HG02938 (cell line): ENCODE measurements at regions not wholly inside any gene's neighbourhood (a gene's known extent, or its start where the extent isn't known, plus 50 kb on each side); places are given as distances from the start of the nearest gene placed in this dataset.

Experiments used
- ATAC-seq: cut with Tn5 transposase; IDR thresholded peaks from one replicate; pipeline ENCODE4 v1.9.1; 2021; ENCODE audit warnings: mild to moderate bottlenecking, moderate library complexity; ENCODE audit not compliant: unreplicated experiment

DNA sequence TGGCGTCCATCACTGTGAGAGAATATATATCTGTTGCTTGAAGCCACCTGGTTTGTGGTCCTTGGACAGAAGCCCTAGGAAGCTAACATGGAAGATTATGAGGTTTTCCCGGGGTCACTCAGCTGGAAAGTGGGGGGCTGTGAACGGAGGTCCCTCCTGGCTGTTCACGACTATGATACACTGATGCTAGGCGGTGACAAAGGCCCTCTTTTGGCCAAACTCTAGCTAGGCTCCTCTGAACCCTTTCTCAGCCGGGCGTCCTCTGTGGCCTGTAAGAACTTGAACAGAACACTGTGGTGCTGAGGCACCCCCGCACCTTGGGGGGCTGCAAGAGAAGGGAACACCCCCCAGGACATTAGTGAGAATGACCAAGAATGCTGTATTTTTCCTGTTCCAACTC lies 164.6 kb downstream of the TFCP2L1 start:
- ATAC-seq = no peak

DNA sequence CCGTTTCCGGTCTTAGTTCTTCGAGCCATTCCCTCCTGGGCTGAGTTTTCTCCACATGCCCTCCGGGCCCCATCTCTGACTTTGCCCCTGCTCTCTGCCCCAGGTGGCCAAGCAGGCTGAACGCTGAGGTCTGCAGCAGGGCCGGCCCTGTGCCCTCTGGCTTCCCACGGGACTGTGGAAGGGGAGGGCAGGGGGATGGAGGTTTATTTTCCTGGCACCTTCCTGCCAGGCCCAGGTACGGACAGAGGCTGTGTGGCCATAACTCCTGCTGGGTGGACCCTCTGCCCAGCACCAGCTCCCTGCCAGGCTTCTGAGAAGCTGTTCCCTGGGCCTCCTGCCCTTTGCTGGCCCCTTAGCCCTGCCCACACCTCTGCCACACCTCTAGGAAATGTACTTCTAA lies 164.0 kb downstream of the TFCP2L1 start:
- no peak for ATAC-seq

DNA sequence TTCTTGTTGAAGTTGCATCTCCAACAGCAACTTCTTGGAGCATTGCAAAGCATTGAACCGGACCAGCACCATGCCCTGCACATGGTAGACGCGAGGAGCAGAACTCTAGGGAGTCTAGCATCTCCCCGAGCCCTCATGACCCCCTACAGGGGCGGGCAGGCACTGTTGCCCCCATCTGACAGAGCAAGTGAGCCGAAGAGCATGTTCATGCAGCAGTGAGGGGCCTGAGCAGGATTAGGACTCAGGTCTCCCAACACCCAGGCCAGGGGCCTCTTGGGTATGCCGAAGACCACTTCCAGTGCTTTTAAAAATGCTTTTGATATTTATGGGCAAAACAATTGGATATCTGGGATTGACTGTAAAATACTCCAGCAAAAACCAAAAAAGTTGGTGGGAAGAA lies 163.3 kb downstream of the TFCP2L1 start:
- ATAC-seq = no peak

DNA sequence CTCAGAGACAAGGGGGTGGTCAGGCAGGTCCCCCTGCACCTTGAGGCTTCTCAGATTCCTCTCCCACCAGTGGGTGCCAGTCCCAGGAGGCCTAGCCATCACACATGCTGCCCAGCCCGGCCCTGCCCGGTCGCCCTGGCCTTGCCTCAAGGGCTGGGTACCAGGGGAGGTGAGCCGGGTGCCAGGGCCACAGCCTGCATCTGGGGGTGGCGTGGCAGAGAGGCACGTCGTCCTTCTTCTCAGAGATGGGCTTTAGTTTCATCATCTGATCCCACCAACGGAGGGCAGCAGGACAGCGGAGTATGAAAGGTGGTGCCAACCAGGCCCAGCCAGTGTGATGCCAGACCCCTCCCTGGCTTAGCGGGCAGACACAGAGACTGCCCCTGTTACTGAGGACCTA lies 161.7 kb downstream of the TFCP2L1 start:
- ATAC-seq = no peak

DNA sequence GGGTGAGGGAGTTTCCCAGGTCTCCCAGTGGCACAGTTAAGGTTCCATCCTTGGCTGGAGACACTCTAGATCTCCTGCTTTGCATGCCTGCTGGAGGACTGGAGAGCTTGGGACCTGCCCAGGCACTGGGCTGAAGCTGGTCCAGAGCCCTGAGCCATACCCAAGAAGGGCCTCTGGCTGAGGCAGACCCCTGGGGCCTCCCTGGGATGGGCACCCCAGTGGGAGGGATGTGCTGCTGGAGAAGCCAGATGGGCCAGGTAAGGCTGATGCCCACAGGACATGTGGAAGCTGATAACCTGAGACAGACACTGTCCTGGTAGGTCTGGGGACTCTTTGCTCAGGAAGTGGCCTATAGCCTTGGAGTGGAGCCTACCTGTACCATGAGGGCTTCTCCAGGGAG lies 160.7 kb downstream of the TFCP2L1 start:
- no peak for ATAC-seq

DNA sequence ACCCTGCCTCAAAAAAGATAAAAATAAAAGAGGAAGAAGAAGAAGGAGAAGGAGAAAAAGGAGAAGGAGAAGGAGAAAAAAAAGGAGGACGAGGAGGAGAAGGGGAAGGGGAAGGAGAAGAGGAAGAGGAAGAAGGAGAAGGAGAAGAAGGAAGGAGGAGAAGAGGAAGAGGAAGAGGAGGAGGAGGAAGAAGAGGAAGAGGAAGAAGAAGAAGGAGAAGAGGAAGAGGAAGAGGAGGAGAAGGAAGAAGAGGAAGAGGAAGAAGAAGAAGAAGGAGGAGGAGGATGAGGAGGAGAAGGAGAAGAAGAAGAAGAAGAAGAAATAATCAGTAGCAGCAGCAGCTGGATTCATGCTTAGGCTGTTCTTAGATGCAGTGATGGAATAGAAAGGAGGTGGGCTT lies 159.7 kb downstream of the TFCP2L1 start:
- ATAC-seq = no peak

DNA sequence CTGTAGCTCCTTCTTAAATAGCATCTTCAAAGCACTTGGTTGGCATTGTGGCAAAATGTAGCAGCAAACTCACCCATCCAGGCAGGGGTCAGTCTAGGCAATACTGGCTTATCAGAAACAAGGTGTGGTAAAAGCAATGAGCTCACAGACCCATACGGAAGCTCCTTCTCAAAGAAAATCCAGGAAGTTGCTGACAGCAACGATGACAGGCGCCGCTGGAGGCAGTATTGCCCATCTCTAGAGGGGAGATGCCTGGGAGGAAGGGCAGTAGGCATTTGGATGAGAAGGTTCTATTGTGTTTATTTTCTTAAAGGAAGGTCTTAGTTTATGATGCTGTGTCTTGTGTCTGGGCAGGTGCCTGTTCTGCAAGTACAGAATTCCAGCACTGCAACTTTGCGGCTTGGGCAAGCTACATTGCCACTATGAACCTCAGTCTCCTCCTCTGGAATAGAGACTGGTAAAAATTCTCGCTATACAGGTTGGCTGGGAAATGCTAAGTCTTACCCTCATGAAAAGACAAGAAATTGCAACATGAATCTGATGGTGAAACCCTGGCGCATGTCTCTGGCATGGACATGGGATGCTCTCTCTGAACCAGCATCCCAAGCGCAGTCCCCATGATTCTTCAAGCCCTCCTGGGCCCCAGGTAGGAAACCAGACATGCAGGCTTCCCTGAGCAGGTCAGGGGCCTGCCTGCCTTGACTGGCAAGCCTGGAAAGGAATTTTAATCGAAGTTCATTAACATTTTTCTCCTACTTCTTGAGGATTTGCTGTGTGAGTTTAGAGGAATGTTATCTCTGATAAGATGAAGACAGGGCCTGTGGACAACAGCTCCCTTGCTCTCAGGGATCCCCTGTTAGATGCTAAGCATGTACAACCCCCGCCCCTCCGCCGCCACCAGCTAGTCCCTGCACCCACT lies 156.0 kb downstream of the TFCP2L1 start:
- peak; percentile 77 for ATAC-seq

DNA sequence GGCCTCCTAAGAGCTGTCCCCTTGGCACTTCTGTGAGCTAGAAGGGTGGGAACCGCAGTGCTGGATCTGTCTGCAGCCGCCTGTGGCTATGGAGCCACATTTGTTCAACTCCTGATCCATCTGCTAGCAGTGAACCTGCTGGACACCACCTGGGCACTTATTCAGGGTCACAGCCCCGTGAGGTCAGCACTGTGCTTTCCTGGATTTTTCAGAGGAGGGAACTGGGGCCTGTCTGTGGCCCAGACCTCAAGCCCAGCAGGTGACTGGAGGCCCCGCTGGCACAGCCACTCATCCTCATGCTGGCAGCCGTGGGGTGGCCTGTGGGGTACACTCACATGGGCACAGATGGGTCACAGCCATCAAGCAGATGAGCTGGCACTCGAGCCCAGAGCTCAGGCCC lies 155.3 kb downstream of the TFCP2L1 start:
- ATAC-seq = no peak

DNA sequence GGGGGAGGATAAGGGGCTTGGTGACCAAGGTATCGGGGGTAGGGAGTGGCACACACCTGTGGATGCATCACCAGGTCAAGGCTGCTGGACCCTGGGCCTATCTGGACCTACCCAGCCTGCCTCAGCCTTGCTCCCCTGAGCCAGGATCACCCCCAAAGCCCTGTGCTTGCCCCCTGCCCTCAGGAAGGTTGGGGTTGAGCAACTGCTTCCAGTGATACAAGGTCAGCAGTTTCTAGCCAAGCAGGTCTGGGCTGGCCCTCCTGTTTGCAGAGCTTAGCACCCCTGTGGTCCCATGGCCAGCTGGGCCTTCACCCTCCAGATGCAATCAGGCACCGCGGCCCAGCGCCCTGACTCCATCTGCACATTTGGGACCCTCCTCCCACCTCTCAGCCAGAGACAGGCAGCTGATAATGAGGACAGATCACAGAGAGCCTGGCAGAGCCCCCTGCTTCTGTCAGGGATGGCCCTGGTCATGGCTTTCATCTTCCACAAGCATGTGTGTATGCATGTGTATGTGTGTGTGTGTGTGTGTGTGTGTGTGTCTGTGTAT lies 154.6 kb downstream of the TFCP2L1 start:
- no peak for ATAC-seq

DNA sequence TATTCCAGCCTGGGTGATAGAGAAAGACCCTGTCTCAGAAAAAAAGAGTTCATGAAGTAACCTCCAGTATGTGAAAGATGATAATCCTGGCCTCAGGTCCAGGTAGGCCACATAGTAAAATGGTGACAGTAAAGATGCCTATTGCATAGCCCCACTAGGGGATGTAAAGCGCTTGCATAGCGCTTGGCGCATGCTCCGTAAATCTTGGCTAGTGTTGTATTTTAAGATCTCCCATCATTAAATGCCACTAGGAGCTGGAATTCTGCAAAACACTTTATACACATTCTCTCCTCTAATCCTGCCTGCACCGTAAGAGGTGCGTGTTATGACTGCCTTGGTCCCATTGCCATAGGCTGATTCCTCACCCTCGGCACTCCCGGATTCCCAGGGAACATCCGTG lies 153.6 kb downstream of the TFCP2L1 start:
- ATAC-seq = no peak

DNA sequence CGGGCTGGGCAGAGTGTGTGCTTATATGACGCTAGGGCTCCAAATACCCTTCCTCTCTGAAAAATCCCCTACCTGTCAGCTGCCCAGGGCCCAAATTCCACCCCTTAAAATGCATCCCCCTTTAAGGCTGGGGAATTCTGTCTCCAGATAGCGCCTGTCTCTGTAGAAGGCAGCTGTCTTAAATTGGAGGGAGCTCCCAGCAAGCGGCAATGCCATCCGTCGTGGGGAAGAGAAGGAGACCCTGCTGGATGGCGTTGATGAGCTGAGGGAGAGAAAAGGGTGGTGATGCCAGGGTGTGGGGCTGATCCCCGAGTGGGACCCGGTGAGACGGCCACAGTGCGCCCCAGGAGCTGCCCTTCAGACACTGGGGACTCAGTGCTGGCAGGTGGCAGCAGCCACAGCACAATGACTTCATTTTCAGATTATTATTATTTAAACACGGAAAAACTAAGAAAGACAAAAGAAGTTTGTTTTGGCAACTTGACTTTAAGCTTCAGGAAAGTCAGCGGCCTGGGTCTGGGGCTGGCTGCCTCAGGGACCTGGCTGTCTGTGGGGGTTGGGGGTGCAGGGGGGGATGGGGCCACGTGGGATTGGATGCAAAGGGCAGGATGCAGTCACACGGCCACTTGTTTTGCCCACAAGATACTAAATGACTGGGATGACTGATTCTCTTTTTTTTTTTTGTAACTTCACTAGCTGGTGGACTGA lies 152.8 kb downstream of the TFCP2L1 start:
- ATAC-seq = no peak

DNA sequence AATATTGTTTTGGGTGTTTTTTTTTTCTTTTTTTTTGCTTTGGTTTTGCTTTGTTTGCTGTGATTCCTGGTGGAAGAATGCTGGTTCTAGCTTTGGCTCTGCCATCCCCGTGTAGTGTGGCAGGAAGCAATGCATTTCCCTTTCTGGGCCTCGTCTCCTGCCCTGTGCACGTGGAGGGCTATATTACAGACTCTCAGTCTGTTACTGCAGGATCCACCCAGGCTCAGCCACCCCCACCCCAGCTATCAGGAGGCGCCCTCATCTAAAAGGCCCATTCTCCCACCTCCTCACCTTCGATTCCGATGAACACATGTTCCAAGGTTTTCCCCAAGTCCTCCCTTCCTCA lies 152.3 kb downstream of the TFCP2L1 start:
- no peak for ATAC-seq

DNA sequence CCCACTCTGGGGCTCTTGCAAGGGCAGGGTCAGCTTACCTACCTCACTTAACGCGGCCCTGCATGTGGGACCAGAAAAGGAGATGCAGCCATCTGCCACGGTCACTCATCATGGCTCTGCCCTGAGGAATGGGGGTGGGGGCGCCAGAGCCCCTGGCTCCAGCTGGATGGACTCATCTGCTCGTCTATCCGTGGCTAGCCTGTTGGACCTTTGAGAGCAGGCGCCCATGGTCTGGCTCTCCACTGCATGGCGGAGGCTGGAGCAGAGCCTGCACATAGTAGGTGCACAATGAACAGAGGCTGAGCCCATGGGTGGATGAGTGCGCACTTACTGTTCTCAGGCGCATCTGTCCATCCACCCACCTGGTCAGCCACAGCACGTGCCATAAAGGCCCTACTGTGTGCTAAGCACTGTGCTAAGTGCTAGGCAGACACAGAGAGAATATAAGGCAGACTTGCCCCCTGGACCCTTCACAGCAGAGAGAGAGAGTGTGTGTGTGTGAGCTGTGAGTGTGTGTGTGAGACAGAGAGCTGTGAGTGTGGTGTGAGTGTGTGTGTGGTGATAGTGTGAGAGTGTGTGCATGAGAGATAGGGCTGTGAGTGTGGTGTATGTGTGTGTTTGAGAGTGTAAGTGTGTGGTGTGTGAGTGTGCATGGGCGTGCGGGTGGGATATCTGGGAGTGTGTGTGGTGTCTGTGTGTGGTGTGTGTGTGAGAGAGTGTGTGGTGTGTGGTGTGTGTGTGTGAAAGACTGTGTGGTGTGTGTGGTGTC lies 151.3 kb downstream of the TFCP2L1 start:
- ATAC-seq = no peak

DNA sequence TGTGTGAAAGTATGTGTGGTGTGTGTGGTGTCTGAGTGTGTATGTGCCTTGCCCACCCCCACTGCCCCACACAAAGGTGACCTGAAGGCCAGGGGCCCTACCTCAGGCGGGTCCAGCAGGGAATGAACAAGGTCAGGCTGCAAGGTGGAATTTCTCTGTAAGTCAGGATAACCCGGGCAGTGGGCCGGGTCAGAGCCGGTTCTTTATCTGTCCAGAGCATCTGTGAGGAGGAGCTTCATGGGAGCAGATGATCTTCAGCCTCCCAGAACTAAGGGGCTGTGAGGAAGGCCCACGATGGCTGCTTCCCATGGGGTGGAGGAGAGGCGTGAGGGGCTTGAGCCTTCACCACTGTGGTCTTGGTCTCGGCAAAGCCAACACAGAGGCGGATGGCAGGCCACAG lies 150.3 kb downstream of the TFCP2L1 start:
- no peak for ATAC-seq

DNA sequence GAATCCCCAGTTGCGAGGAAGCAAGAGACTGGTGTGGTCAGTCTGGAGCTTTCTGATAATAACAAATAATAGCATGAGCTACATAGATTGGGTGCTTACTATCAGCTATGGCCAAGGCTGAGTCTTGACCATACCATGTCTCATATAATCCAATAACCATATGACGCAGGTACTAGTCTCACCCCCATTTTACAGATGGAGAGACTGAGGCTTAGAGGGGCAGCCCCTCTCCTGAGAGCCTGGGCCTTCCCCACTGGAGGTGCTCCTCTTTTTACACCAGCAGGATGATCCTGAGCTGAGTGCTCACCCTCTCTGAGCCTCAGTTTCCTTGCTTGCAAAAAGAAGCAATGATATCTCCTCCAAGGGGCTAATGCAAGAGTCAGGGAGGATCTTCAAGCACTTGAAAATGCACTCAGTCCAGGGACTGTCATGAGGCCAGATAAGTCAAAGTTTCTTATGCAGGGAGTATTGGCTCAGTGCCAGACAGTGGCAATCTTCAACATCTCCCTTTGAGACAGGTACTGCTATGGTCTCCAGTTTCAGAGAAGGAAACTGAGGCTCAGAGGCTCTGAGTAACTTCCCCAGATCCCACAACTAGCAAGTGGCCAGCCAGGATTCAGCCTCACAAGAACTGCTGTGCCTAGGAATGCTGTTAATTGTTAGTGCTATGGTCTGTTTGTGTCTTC lies 149.7 kb downstream of the TFCP2L1 start:
- no peak for ATAC-seq

DNA sequence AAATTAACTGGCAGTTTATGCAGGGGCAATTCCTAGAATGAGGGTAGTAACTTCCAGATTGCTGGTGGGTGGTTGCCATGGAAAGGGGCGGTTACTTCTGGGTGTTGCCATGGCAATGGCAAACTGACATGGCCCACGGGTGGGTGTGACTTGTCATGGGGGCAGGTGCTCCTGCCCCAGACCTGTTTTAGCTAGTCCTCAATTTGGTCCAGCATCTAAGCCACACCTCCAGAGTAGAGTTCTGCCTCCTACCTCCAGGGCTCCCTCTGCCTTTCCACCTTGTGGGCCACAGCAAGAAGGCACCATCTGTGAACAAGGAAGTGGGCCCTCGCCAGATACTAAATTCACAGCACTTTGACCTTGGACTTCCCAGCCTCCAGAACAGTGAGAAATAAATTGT lies 148.7 kb downstream of the TFCP2L1 start:
- no peak for ATAC-seq

DNA sequence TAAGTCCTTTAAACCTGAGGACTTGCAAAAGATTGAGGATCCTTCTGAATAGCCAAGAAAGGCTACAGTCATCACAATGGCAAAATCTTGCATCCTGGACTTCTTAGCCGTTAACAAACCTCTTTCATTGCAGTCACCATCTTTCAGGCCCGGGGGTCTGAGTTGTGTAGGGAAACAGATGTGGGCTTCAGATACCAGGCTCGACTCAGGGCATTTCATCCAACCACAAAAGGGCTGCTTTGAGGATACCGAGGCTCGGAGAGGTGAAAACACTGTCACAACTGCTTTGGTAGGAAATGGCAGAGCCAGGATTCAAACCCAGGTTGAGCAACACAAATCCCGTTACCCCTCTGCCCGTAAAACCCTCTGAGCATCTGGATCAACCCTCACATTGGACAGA lies 147.4 kb downstream of the TFCP2L1 start:
- no peak for ATAC-seq

DNA sequence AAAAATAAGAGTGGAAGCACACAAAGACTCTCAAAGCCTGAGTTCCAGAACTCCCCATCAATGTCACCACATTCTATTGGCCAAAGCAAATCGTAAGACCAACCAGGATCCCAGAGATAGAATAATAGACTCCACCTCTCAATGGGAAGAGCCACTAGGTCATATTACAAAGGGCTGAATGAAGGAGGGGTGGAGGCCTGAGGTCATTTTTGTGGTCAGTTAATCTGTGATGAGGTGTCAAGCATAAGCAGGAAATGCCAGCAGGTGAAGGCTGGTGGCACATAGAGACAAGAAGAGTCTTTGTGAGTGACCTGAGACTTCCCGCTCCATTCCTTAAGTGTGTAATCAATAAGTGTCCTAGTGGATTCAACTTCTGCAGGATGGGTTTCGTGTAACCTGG lies 144.3 kb downstream of the TFCP2L1 start:
- no peak for ATAC-seq

DNA sequence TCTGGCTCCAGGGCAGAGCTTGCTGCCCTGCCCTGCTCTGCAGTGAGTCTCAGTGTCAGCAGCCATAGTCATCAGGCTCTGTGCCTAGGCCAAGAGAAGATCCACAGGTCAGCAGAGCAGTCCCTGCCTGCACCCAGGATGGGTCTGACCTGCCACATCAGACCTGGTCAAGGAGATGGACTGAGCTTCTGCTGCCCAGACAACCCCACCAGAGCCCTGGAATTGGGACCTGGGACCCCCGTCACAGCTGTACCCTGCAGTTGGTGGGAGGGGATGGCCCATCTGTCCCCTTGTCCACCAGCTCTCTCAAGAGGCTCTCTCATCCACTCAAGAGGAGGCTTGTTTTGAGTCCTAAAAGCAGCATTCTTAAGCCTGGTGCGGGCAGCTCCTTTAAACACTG lies 142.6 kb downstream of the TFCP2L1 start:
- ATAC-seq = no peak

DNA sequence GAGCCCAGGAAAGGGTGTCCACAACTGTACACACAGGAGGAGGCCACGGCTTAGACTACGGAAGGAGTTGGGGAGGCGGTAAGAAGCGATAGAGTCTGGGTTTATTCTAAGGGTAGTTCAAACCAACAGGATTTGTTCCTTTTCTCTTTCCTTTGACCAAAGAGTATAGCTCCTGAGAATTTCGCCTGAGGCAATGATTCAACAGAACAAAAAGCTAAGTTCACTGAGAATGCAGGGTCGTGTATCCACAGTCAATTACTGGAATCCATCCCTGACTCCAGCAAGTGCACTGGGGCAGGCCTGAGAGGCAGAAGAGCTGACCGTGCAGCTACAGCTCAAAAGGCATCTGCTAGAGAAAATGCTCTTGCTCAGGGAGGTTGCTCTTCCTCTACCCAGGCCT lies 140.9 kb downstream of the TFCP2L1 start:
- ATAC-seq = no peak

DNA sequence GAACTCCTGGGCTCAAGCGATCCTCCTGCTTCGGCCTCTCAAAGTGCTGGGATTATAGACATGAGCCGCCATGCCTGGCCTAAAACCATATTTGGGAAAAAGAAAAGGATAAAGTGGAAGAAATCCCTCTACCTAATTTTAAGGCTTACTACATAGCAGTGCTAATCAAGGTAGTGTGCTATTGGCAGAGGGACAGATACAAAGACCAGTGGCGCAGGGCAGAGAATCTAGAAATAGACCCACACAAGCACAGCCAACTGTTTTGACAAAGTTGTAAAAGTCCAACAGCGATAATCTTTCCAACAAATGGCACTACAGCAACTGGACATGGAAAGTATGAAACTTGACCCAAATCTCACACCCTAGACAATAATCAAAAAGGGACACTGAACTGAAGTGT lies 138.4 kb downstream of the TFCP2L1 start:
- no peak for ATAC-seq
